Gastrocnemius medialis (tissue), 4 donors: ENCODE measurements at regions not wholly inside any gene's neighbourhood (a gene's known extent, or its start where the extent isn't known, plus 50 kb on each side); places are given as distances from the start of the nearest gene placed in this dataset.

Experiments
- ATAC-seq, 2 donors: fragments of 150-250 bp; one replicate each; pipeline ENCODE4 v1.9.1; 2016
- DNase-seq, 2 donors: peaks; one replicate each; pipeline ENCODE4 v3.0.0-alpha.2; 2019
- H3K27ac ChIP-seq, 4 donors: fragments of 200-600 bp; sonication (generic); 1 replicate in 1 of 4; 2 replicates in 3 of 4; pipeline ENCODE4 v1.5.1; 2016 to 2018; ENCODE audit warnings: mild to moderate bottlenecking in 2 of 4, moderate library complexity in 1 of 4
- H3K27me3 ChIP-seq, 3 donors: fragments of 200-600 bp; sonication (generic) in 2 of 3; 1 replicate in 1 of 3; 2 replicates in 2 of 3; pipeline versions ENCODE4 v1.5.1 to v1.6.0; 2016 to 2019; ENCODE audit warnings: mild to moderate bottlenecking in 1 of 3, moderate library complexity in 1 of 3
- H3K36me3 ChIP-seq, 2 donors: fragments of 200-600 bp; sonication (generic) in 1 of 2; one replicate each; pipeline ENCODE4 v1.5.1; 2017 to 2018
- H3K4me1 ChIP-seq, 2 donors: fragments of 200-600 bp; sonication (generic) in 1 of 2; one replicate each; pipeline ENCODE4 v1.5.1; 2016 to 2017; ENCODE audit warnings: mild to moderate bottlenecking in 2 of 2
- H3K4me3 ChIP-seq, 4 donors: fragments of 200-600 bp; sonication (generic) in 3 of 4; 1 replicate in 1 of 4; 2 replicates in 3 of 4; pipeline ENCODE4 v1.5.1; 2016 to 2019; ENCODE audit warnings: mild to moderate bottlenecking in 2 of 4
- H3K9me3 ChIP-seq, 3 donors: fragments of 200-600 bp; sonication (generic) in 2 of 3; 1 replicate in 1 of 3; 2 replicates in 2 of 3; pipeline ENCODE4 v1.5.1; 2016 to 2019
- POLR2A ChIP-seq, 2 donors: fragments of 450-650 bp; IDR thresholded peaks; one replicate each; pipeline ENCODE4 v1.6.1; 2017; ENCODE audit warnings: antibody characterized with exemption in 2 of 2, mild to moderate bottlenecking in 2 of 2, moderate library complexity in 2 of 2
- in situ Hi-C, 4 donors: fragments of 200-750 bp; cut with MboI; loops; one replicate each; pipeline versions ENCODE4 v1.15.0 to v1.8.0; 2017; ENCODE audit warnings: low sequenced_read_pairs in 4 of 4
- intact Hi-C: fragments of 100-400 bp; cut with DNase I; formaldehyde crosslinking; loops from one replicate; pipeline ENCODE4 v1.15.1; 2023; ENCODE audit warnings: low total_unique reads
- TF ChIP-seq, protein P1 (sequence below), 5 experiments: fragments of 450-650 bp in 3 of 5; fragments of 200-600 bp in 2 of 5; sonication (generic) in 2 of 5; IDR thresholded peaks in 4 of 5; conservative IDR thresholded peaks in 1 of 5; 1 replicate in 4 of 5; 2 replicates in 1 of 5; pipeline ENCODE4 v1.5.1; 2016 to 2019; ENCODE audit warnings: antibody characterized with exemption in 5 of 5, mild to moderate bottlenecking in 3 of 5, moderate library complexity in 3 of 5

- no peaks in the 10 kb centered on the region for H3K4me1 ChIP-seq
- in situ Hi-C loops, result no loop called here
- intact Hi-C loops, result no loop called here
Measured at GRCh38 chr20:63085151-63085861, 78.5 kb upstream of the BHLHE23 start.

DNA sequence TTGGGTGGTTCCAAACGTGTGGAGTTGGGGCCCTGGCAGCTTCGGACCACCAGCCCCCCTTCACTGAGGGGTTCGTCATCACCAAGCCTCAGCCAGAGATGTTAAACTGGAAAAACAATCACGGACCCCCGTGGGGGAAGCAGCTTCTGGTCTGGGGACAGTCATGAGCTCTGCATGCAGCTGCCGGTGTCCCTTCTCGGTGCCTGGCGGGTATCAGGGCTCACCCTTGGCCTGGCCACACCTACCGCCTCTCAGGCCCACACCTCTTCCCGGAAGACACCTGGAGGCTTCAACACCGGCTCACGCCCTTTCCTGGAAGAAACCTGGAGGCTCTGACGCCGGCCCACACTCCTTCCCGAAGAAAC is 77.8 kb upstream of the BHLHE23 start:
- DNase-seq (no peak), ATAC-seq (no peak)
- intact Hi-C loops (no loop called here), in situ Hi-C loops (no loop called here)
- no peak for TF ChIP-seq POLR2A (IDR thresholded peaks at IDR 0.05)
- TF ChIP-seq, protein P1, sequence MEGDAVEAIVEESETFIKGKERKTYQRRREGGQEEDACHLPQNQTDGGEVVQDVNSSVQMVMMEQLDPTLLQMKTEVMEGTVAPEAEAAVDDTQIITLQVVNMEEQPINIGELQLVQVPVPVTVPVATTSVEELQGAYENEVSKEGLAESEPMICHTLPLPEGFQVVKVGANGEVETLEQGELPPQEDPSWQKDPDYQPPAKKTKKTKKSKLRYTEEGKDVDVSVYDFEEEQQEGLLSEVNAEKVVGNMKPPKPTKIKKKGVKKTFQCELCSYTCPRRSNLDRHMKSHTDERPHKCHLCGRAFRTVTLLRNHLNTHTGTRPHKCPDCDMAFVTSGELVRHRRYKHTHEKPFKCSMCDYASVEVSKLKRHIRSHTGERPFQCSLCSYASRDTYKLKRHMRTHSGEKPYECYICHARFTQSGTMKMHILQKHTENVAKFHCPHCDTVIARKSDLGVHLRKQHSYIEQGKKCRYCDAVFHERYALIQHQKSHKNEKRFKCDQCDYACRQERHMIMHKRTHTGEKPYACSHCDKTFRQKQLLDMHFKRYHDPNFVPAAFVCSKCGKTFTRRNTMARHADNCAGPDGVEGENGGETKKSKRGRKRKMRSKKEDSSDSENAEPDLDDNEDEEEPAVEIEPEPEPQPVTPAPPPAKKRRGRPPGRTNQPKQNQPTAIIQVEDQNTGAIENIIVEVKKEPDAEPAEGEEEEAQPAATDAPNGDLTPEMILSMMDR (IDR thresholded peaks at IDR 0.05 in 4 of 5, conservative IDR thresholded peaks at IDR 0.05 in 1 of 5), result no peak
- H3K27ac ChIP-seq, result no peak overlapping the region
- no peaks in the 10 kb centered on the region for H3K36me3 ChIP-seq
- H3K4me1 ChIP-seq, result no peaks in the 10 kb centered on the region
- no peak overlapping the region for H3K4me3 ChIP-seq
- H3K9me3 ChIP-seq, result no peaks in the 10 kb centered on the region
- H3K27me3 ChIP-seq, result peaks cover 30 to 46% (median 40%) of the 10 kb centered on the region in 3 donors

More at GRCh38 chr20:63085151-63085861, 78.5 kb upstream of the BHLHE23 start:
- H3K27me3 ChIP-seq, result peaks cover 30 to 43% (median 40%) of the 10 kb centered on the region in 3 donors
- H3K27ac ChIP-seq, result no peak overlapping the region
- H3K36me3 ChIP-seq, result no peaks in the 10 kb centered on the region
- no peak overlapping the region for H3K4me3 ChIP-seq
- TF ChIP-seq, protein P1 (IDR thresholded peaks at IDR 0.05 in 4 of 5, conservative IDR thresholded peaks at IDR 0.05 in 1 of 5), result no peak
- no peak for TF ChIP-seq POLR2A (IDR thresholded peaks at IDR 0.05)
- no peak for ATAC-seq
- H3K9me3 ChIP-seq, result no peaks in the 10 kb centered on the region
- DNase-seq, result no peak

DNA sequence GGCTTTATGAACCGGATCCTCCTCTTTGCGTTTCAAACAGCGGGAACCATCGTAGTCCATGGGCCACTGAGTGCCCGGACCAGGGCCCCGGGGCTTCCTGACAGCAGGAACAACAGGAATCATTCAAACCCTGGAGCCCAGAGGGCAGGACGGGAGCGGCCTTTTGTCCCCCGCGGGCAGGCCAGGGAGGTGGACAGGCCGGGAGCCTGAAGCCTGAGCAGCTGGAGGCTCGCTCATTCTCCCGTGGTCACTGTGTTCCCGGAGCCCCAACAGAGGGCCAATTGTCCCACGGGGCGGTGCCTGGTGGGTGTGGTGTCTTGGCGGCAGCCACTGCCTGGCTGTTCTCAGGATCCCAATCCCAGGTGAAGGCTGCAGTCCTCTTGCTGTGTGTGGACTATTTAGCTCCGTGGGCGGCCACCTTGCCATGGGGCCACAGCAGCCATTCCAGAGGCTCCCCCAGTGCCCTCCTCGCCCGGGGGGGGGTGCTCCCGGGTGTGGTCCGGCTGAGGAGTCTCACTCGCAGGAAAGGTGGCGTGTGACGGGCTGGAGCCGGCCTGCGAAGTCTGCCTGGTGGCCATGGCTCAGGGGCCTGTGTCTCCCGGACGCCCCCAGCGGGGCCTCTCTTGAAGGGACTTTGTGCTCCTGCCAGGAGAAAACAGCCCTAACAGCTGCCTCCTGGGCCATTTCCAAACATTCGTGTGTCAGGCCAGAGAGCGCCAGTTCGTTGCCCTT is 77.2 kb upstream of the BHLHE23 start:
- intact Hi-C loops (no loop called here), in situ Hi-C loops (no loop called here)
- peaks cover 25 to 46% (median 38%) of the 10 kb centered on the region in 3 donors for H3K27me3 ChIP-seq
- no peak overlapping the region for H3K27ac ChIP-seq
- DNase-seq (no peak), ATAC-seq (no peak)
- H3K9me3 ChIP-seq, result no peaks in the 10 kb centered on the region
- no peaks in the 10 kb centered on the region for H3K4me1 ChIP-seq
- no peaks in the 10 kb centered on the region for H3K36me3 ChIP-seq
- H3K4me3 ChIP-seq, result no peak overlapping the region
- TF ChIP-seq, protein P1 (IDR thresholded peaks at IDR 0.05 in 4 of 5, conservative IDR thresholded peaks at IDR 0.05 in 1 of 5), result no peak
- no peak for TF ChIP-seq POLR2A (IDR thresholded peaks at IDR 0.05)

GRCh38 chr20:63082939-63083735 is 76.4 kb upstream of the BHLHE23 start:
- no peak for TF ChIP-seq POLR2A (IDR thresholded peaks at IDR 0.05)
- TF ChIP-seq, protein P1 (IDR thresholded peaks at IDR 0.05 in 4 of 5, conservative IDR thresholded peaks at IDR 0.05 in 1 of 5), result no peak
- no peaks in the 10 kb centered on the region for H3K36me3 ChIP-seq
- peaks cover 0 to 6% (median 0%) of the 10 kb centered on the region in 3 donors for H3K9me3 ChIP-seq
- ATAC-seq, result no peak
- H3K4me1 ChIP-seq, result no peaks in the 10 kb centered on the region
- peaks cover 18 to 46% (median 30%) of the 10 kb centered on the region in 3 donors for H3K27me3 ChIP-seq
- intact Hi-C loops (no loop called here), in situ Hi-C loops (no loop called here)
- no peak for DNase-seq
- H3K27ac ChIP-seq, result no peak overlapping the region
- no peak overlapping the region for H3K4me3 ChIP-seq
